ENCODE measurements at regions not wholly inside any gene's neighbourhood (a gene's known extent, or its start where the extent isn't known, plus 50 kb on each side); places are given as distances from the start of the nearest gene placed in this dataset.

GRCh38 chr18:7488571-7488970 lies 78.5 kb upstream of the PTPRM start:
- TF ChIP-seq, protein P1, sequence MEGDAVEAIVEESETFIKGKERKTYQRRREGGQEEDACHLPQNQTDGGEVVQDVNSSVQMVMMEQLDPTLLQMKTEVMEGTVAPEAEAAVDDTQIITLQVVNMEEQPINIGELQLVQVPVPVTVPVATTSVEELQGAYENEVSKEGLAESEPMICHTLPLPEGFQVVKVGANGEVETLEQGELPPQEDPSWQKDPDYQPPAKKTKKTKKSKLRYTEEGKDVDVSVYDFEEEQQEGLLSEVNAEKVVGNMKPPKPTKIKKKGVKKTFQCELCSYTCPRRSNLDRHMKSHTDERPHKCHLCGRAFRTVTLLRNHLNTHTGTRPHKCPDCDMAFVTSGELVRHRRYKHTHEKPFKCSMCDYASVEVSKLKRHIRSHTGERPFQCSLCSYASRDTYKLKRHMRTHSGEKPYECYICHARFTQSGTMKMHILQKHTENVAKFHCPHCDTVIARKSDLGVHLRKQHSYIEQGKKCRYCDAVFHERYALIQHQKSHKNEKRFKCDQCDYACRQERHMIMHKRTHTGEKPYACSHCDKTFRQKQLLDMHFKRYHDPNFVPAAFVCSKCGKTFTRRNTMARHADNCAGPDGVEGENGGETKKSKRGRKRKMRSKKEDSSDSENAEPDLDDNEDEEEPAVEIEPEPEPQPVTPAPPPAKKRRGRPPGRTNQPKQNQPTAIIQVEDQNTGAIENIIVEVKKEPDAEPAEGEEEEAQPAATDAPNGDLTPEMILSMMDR (IDR thresholded peaks at IDR 0.05 in 4 of 5, conservative IDR thresholded peaks at IDR 0.05 in 1 of 5), result no peak
- no peak for TF ChIP-seq POLR2A (IDR thresholded peaks at IDR 0.05)
